ENCODE measurements at regions not wholly inside any gene's neighbourhood (a gene's known extent, or its start where the extent isn't known, plus 50 kb on each side); places are given as distances from the start of the nearest gene placed in this dataset.

DNA sequence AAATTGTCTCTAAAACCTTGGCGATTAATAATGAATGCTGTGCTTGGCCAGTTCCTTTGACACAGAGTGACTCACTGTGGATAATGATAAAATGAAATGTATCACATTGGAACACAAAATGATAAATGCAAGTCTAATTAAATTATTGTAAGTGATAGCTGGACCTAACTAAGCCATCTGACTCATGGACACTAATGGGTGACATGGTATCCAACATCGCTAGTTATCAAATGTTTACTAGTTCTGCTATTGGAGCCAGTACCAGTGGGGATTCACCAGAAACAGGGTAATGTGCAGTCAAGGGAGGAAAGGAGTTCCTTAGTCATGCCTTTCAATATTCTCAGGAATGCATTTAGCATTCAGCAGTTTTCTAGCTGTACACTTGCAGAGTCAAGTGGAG lies 736.3 kb upstream of the ACVR2A start:
- TF ChIP-seq, protein P1, sequence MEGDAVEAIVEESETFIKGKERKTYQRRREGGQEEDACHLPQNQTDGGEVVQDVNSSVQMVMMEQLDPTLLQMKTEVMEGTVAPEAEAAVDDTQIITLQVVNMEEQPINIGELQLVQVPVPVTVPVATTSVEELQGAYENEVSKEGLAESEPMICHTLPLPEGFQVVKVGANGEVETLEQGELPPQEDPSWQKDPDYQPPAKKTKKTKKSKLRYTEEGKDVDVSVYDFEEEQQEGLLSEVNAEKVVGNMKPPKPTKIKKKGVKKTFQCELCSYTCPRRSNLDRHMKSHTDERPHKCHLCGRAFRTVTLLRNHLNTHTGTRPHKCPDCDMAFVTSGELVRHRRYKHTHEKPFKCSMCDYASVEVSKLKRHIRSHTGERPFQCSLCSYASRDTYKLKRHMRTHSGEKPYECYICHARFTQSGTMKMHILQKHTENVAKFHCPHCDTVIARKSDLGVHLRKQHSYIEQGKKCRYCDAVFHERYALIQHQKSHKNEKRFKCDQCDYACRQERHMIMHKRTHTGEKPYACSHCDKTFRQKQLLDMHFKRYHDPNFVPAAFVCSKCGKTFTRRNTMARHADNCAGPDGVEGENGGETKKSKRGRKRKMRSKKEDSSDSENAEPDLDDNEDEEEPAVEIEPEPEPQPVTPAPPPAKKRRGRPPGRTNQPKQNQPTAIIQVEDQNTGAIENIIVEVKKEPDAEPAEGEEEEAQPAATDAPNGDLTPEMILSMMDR (IDR thresholded peaks at IDR 0.05), result no peak
- TF ChIP-seq POLR2A (IDR thresholded peaks at IDR 0.05), result no peak
- H3K9me3 ChIP-seq, result no peaks in the 10 kb centered on the region
- no peak overlapping the region for H3K27ac ChIP-seq
- intact Hi-C loops (cut with DNase I; ENCODE audit: low total_unique reads), result no loop called here
- no peaks in the 10 kb centered on the region for H3K4me1 ChIP-seq
- H3K36me3 ChIP-seq, result no peaks in the 10 kb centered on the region
- H3K27me3 ChIP-seq, result no peaks in the 10 kb centered on the region
- H3K4me3 ChIP-seq, result no peak overlapping the region
- DNase-seq, result no peak

DNA sequence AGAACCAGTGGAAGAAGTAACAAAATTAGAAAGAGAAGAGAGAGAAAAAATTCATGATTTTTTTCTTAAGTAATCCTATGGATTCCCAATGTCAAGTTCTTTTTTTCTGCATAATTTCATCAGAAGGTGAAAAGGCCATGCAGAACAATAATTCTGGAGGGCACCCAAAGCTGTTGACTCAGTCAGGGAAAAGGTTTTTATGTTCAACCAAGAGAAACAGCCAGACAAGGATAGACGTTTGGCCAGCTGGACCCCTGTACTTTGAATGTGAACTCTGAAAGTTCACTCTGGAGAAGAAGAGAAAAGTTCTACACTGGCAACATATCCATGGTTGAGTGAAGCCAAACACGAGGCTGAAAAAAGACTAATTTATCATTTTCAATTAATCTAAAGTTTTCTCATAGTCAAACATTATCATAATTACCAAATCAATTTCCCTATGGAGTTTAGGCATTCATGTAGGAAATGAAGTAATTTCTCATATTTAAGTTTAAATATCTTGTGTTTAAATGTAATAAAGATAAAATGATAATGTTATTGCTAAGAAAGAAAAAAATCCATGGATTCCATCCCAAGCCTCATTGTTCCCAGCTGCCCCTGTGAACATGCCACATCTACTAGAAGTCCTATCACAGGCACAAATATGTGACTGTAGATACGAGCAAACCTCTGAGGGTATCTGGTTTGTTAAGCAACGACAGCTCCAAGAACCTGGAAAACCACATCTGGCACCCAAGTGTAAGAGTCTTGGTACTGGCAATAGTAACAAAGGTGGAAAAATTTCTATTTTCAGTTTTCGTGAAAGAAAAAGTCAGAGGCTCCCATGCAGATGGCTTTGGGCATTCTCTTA lies 742.7 kb upstream of the ACVR2A start:
- Histone ChIP-seq H3K36me3 (no peaks in the 10 kb centered on the region), H3K4me3 (no peak overlapping the region), H3K27me3 (no peaks in the 10 kb centered on the region), H3K9me3 (no peaks in the 10 kb centered on the region), H3K4me1 (no peaks in the 10 kb centered on the region), H3K27ac (no peak overlapping the region)
- DNase-seq, result no peak
- intact Hi-C loops (cut with DNase I; ENCODE audit: low total_unique reads), result no loop called here
- no peak for TF ChIP-seq POLR2A (IDR thresholded peaks at IDR 0.05)
- TF ChIP-seq, protein P1 (IDR thresholded peaks at IDR 0.05), result no peak

DNA sequence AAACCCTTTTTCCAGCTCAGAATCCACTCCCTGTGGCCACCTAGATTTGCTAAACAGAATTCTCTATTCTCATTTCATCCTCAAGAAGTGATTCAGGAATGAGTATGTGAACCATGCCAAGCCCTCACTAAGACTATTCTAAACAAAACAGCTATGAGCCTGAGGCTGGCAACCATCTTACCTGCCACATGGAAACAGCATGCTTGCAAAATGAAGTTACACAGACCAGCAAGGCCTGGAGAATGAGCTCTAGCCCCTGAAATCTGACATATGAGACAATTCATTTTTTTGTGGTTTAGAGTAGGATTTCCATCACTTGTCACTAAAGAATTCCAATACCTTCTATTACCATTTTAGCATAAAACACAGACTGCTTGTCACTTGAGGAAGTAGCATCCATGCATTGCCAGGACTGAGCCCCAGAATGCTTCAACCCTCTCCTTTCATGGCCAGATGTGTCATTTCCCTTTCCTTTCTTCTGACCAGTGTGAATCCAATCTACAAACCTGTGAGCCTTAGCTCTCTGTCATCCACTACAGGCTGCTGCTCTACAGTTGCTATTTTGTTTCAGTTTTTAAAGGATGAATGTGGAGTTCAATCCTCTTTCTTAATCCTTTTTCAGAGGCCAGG lies 744.3 kb upstream of the ACVR2A start:
- DNase-seq, result no peak
- no peak for TF ChIP-seq POLR2A (IDR thresholded peaks at IDR 0.05)
- TF ChIP-seq, protein P1 (IDR thresholded peaks at IDR 0.05), result no peak

DNA sequence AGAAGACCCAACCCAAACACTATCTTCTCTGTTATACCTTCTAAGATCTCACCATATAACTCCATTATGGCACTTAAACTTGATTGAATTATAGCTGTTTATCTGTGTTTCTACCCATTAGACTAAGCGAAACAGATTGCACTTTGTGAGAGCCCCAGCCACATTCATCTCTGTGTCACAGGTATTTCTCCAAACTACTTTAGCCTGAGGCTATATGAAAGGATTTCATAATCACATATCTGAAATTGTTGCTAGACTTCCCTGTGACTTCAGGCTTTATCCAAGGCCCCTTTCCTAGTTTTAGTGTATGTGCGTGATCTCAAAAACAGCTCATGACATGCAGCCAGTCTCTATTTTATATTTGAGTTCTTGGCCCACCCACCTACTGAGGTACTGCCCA lies 745.0 kb upstream of the ACVR2A start:
- Histone ChIP-seq H3K27ac (no peak overlapping the region), H3K36me3 (no peaks in the 10 kb centered on the region), H3K9me3 (no peaks in the 10 kb centered on the region), H3K27me3 (no peaks in the 10 kb centered on the region), H3K4me1 (no peaks in the 10 kb centered on the region), H3K4me3 (no peak overlapping the region)
- no peak for TF ChIP-seq POLR2A (IDR thresholded peaks at IDR 0.05)
- TF ChIP-seq, protein P1 (IDR thresholded peaks at IDR 0.05), result no peak
- intact Hi-C loops (cut with DNase I; ENCODE audit: low total_unique reads), result no loop called here
- DNase-seq, result no peak

More for the DNA sequence above, 744.3 kb upstream of the ACVR2A start:
- Histone ChIP-seq H3K27me3 (no peaks in the 10 kb centered on the region), H3K4me1 (no peaks in the 10 kb centered on the region), H3K9me3 (no peaks in the 10 kb centered on the region), H3K27ac (no peak overlapping the region), H3K4me3 (no peak overlapping the region), H3K36me3 (no peaks in the 10 kb centered on the region)
- intact Hi-C loops (cut with DNase I; ENCODE audit: low total_unique reads), result no loop called here

DNA sequence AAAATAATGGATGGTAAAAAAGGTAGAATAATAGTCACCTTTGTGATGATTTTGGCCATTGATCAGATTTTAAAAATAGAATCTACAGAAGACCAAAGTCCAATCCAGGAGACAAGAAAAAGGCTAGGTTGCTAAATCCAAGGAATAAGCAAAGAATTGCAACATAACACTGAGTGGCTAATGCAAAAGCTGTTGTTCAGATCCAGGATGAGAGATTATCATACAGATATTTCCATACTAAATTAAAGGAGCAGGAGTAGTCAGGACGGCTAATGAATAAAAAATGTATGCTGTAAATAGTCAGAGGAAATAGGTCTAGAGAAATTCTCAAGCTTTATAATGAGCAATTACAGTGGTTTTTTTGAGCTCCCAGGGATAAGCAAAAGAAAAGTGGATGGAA lies 745.9 kb upstream of the ACVR2A start:
- intact Hi-C loops (cut with DNase I; ENCODE audit: low total_unique reads), result no loop called here
- Histone ChIP-seq H3K9me3 (no peaks in the 10 kb centered on the region), H3K27me3 (no peaks in the 10 kb centered on the region), H3K4me1 (no peaks in the 10 kb centered on the region), H3K36me3 (no peaks in the 10 kb centered on the region), H3K27ac (no peak overlapping the region), H3K4me3 (no peak overlapping the region)
- no peak for TF ChIP-seq POLR2A (IDR thresholded peaks at IDR 0.05)
- TF ChIP-seq, protein P1 (IDR thresholded peaks at IDR 0.05), result no peak
- no peak for DNase-seq

Measured in uterus (tissue), 3 donors.